BLaER1 (cell line): ENCODE measurements at regions not wholly inside any gene's neighbourhood (a gene's known extent, or its start where the extent isn't known, plus 50 kb on each side); places are given as distances from the start of the nearest gene placed in this dataset.

Experiments used
- H3K27ac ChIP-seq: shearing (Covaris generic); formaldehyde crosslinking; 2 replicates; pipeline ENCODE4 v1.8.1; 2022
- H3K27me3 ChIP-seq: shearing (Covaris generic); formaldehyde crosslinking; 2 replicates; pipeline ENCODE4 v1.8.1; 2022
- H3K36me3 ChIP-seq: shearing (Covaris generic); formaldehyde crosslinking; 2 replicates; pipeline ENCODE4 v1.8.1; 2022
- H3K4me1 ChIP-seq: shearing (Covaris generic); formaldehyde crosslinking; 2 replicates; pipeline ENCODE4 v1.8.1; 2022
- H3K4me2 ChIP-seq: shearing (Covaris generic); formaldehyde crosslinking; 2 replicates; pipeline ENCODE4 v1.8.1; 2022
- H3K4me3 ChIP-seq: shearing (Covaris generic); formaldehyde crosslinking; 2 replicates; pipeline ENCODE4 v1.8.1; 2022
- H3K9ac ChIP-seq: shearing (Covaris generic); formaldehyde crosslinking; 2 replicates; pipeline ENCODE4 v1.8.1; 2022
- H3K9me3 ChIP-seq: shearing (Covaris generic); formaldehyde crosslinking; 2 replicates; pipeline ENCODE4 v1.8.1; 2022
- H4K20me1 ChIP-seq: shearing (Covaris generic); formaldehyde crosslinking; 2 replicates; pipeline ENCODE4 v1.8.1; 2022
- Cebpa-rat ChIP-seq: shearing (Covaris generic); IDR thresholded peaks from 2 replicates; pipeline ENCODE4 v1.8.1; 2022

DNA sequence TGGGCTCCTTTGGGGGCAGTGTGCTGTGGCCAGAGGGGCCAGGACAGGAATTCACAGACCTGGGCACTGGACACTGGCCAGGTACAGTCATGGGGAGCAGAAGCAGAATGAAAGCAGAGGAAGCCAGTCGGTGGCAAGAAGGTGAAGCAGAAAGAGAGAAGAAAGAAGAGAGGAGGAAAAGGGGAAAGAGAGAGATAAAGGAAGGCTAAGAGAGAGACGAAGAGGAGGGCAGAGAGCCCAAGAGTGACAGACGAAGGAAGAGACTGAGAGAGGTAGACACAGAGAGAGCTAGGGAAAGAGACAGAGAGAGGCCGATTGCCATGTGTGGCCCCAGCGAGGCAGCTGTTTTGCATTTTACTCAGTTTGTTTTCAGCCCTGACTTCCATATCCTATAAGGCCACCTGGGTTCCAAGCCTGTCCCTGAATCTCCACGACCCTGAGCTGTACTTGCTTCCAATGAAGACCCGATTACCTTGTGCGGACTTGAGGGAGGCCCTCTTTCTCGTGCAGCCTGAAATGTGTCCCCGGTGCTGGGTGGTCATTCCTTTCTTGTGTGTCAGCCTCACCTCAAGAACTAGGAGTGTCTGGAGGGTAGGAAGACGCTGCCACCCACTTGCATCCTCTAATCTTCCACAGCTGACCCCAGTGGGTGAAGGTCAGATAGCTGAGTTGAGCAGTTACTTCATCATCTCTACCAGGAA lies 73.9 kb downstream of the LSM3 start:
- Histone ChIP-seq H3K9me3 (no peaks in the 10 kb centered on the region), H3K4me3 (no peak overlapping the region), H3K36me3 (no peaks in the 10 kb centered on the region), H3K4me1 (peaks cover 25% of the 10 kb centered on the region), H3K27ac (no peak overlapping the region), H3K9ac (no peak overlapping the region), H3K27me3 (0 out of 2 replicates have a peak, but pooled peaks cover 3% of the 10 kb centered on the region), H3K4me2 (no peak overlapping the region), H4K20me1 (no peaks in the 10 kb centered on the region)
- TF ChIP-seq Cebpa-rat = no peak

DNA sequence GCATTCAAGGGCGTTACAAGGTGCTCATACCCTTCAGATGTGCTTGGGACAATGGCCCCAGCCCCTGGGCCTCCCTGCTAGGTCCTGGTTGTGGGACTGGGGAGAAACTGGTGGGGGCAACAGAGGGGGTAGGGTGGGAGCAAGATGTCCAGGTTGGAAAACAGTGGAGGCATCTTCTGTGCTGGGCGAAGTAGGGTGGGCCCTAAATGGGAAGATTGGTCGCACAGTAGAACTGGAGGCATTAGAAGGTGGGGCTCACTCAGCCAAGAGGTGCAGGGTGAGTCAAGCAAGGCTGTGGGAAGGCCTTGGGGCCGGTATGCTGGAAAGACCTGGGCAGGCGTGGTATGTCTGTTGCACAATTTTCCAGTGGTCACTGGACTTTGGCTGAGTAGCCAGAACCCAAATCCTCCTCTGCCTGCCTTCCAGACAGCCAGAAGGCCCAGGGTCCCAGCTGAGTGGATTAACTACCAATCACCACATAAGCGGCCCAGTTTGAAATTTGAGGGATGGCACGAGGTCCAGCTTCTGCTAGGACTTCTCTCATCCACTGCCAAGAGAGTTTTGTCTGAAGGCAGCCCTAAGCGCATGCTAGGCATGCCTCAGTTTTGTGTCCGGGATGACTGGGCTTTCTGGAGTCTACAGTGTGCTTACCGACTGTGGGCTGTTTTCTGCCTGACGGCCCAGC lies 74.5 kb downstream of the LSM3 start:
- Histone ChIP-seq H3K4me2 (no peak overlapping the region), H3K4me1 (peaks cover 24% of the 10 kb centered on the region), H3K9me3 (no peaks in the 10 kb centered on the region), H3K9ac (no peak overlapping the region), H4K20me1 (no peaks in the 10 kb centered on the region), H3K27me3 (0 out of 2 replicates have a peak, but pooled peaks cover 2% of the 10 kb centered on the region), H3K27ac (no peak overlapping the region), H3K36me3 (no peaks in the 10 kb centered on the region), H3K4me3 (no peak overlapping the region)
- no peak for TF ChIP-seq Cebpa-rat

DNA sequence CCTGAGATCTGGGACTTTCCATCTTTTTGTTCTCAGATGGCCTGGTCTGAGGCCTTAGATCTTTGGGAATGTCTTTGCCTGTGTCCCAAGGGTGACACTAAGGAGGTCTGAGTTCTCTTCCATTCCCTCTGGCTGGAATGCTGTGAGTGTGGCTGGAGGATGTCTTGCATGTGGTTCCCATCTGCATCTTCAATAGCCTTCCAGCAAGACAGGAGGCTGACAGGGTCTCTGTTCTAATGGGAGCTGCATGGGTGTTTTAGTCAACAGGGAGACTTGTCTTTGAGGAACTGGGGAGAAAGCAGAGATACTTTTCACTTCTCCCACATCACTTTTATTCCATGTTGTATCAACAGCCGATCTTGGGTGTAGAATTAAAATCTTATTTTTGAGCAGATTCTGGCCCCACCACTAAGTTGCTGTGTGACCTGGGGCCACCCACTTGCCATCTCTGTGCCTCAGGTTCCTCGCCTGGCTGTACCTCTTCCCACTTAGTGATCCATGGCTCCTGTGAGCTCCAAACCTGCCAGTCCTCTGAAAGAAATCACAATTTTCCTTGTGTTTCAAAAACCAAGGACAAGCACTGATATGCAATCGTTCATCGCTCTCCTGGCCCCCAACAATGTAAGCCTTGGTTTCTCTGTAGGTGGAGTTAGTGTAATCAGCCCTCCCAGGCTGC lies 75.2 kb downstream of the LSM3 start:
- Histone ChIP-seq H3K27ac (no peak overlapping the region), H4K20me1 (no peaks in the 10 kb centered on the region), H3K36me3 (no peaks in the 10 kb centered on the region), H3K9ac (no peak overlapping the region), H3K27me3 (no peaks in the 10 kb centered on the region), H3K4me2 (no peak overlapping the region), H3K9me3 (no peaks in the 10 kb centered on the region), H3K4me1 (peaks cover 17% of the 10 kb centered on the region), H3K4me3 (no peak overlapping the region)
- no peak for TF ChIP-seq Cebpa-rat

DNA sequence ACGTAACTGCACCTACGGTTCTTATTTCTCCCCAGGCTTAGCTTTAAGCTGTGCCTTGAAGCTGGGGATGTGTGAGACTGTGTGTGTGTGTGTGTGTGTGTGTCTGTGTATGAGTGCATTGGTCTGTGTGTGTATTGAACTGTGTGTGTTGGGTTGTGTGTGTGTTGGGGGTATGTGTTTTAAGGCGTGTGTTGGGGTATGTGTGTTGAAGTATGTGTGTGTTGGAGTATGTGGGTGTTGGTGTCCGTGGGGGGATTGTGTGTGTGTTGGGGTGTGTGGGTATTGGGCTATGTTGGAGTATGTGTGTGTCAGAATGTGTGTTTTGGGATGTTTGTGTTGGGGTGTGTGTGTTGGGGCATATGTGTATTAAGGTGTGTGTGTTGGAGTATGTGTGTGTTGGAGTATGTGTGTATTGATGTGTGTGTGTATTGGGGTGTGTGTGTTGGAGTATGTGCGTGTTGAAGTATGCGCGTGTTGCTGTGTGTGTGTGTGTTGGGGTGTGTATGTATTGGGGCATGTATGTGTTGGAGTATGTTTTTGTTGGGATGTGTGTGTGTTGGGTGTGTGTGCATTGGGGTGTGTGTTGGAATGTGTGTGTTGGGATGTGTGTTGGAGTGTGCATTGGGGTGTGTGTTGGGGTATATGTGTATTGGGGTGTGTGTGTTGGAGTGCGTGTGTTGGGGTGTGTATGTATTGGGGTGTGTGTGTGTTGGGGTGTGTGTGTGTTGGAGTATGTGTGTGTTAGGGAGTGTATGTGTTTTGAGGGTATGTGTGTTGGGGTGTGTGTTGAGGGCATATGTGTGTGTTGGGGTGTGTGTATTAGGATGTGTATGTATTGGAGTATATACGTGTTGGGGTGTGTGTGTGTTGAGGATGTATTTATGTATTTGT lies 76.4 kb downstream of the LSM3 start:
- Histone ChIP-seq H3K9me3 (no peaks in the 10 kb centered on the region), H3K4me1 (peaks cover 5% of the 10 kb centered on the region), H4K20me1 (no peaks in the 10 kb centered on the region), H3K27ac (no peak overlapping the region), H3K27me3 (no peaks in the 10 kb centered on the region), H3K36me3 (no peaks in the 10 kb centered on the region), H3K4me2 (no peak overlapping the region), H3K4me3 (no peak overlapping the region), H3K9ac (no peak overlapping the region)
- no peak for TF ChIP-seq Cebpa-rat

DNA sequence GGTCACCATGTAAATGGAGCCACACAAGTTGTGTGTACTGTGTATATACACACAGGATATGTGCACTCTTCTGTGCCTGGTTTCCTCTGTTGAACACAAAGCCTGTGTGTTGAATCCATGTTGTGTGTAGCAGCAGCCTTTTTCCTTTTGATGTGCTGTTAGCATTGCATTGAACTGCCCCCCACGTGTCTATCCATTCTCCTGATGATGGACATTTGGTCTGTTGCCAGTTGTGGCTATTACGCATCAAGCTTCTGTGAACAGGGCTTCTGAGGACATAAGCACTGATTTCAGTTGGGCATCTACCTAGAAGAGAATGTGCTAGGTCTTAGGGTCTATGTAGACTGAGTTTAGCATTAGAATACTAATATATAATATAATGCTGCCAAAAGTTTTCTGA lies 77.4 kb downstream of the LSM3 start:
- no peak overlapping the region for H3K9ac ChIP-seq
- H4K20me1 ChIP-seq = no peaks in the 10 kb centered on the region
- H3K27me3 ChIP-seq = no peaks in the 10 kb centered on the region
- H3K27ac ChIP-seq = no peak overlapping the region
- TF ChIP-seq Cebpa-rat = no peak
- no peaks in the 10 kb centered on the region for H3K9me3 ChIP-seq
- H3K4me3 ChIP-seq = no peak overlapping the region
- no peaks in the 10 kb centered on the region for H3K4me1 ChIP-seq
- H3K36me3 ChIP-seq = no peaks in the 10 kb centered on the region
- no peak overlapping the region for H3K4me2 ChIP-seq

DNA sequence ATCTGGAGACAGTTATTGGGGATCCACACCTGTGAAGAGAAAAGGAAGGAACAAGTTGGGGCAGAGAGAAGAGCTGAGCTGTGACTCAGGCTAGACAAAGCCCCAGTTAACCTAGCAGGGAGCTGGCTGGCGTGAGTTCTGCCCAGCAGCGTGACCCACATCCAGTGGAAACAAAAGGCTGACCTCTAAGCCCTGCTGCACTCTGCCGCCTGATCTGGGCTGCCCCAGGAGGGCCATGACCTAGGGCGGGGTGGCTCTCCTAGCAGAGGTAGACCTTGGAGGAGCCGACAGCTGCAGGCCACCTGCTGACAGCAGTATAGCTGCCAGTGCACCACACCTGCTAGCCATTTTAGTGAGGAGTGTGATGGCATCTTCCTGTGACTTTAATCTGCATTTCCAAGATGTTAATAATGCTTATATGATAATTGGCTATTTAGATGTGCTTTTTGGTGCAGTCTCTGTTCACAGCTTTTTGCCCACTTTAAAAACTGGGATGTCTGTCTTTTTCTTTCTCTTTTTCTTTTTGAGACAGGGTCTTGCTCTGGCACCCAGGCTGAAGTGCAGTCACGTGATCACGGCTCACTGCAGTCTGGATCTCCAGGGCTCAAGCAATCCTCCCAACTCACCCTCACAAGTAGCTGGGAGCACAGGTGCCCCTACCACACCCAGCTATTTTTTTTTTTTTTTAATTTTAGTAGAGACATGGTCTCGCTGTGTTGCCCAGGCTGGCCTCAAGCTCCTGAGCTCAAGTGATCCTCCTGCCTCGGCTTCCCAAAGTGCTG lies 78.1 kb downstream of the LSM3 start:
- Histone ChIP-seq H3K9ac (no peak overlapping the region), H3K4me1 (no peaks in the 10 kb centered on the region), H3K4me3 (no peak overlapping the region), H3K27ac (no peak overlapping the region), H3K36me3 (no peaks in the 10 kb centered on the region), H3K4me2 (no peak overlapping the region), H3K27me3 (no peaks in the 10 kb centered on the region), H4K20me1 (no peaks in the 10 kb centered on the region), H3K9me3 (no peaks in the 10 kb centered on the region)
- TF ChIP-seq Cebpa-rat = no peak

DNA sequence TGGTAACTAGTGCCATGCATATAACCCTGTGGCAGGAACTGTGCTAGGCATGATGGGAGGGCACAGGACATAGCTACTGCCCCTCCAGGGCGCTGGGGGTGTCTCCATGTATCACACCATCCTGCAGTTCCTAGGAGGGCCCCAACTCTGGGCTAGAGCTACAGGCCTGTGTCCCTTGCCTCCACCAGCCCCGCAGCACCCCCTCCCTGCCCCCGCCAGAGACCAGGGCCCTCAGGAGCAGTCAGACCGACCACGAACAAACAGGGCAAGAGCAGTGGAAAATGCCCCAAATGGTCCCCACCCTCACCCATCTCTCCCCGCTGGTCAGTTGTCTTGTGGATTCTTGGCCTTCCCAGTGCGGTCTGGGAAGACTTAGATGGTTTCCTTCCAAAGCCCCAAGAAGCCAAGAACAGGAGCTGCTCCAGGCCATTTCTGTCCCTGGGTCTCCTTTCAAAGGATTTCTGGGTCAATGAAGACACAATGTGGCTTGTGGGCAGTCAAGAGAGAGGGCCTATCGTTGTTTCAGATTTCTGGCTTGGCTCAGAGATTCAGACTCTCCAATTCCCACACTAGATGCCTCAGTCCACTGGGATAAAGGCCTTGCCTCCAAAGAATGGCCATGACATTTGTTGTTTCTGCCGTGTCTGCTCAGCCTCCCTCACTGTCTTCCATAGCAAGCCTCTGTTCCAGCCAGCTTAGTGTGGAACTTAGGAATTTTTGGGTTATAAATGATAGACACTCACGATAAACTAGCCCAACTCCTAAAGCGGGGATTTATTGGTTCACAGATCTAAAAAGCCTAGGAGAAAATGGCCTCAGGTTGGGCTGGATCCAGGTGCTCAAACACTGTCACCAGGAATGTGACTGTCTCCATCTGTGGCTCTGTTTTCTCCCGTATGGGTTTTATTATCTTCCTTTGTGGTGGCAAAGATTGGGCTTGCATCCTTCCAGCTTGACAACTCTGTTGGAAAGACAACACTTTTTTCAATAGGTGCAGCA lies 80.6 kb downstream of the LSM3 start:
- TF ChIP-seq Cebpa-rat = no peak
- H3K36me3 ChIP-seq = no peaks in the 10 kb centered on the region

DNA sequence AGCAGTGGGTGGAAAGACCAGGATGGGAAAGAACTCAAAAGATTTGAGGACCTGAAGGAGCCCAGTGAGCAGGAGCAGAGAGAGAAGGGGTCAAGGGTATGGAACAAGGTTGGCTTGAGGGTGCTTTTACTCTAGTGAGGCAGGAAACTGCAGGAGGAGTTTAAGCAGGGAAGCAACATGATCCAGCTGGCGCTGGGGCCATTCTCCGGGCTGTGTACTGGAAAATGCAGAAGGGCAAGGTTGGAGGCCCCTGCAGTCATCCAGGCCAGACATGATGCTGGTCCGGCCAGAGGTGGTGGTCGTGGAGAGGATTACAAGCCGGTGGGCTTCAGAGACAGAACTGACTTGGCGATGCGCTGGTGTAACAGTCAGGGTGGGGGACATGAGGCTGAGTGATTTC lies 81.8 kb downstream of the LSM3 start:
- no peak for TF ChIP-seq Cebpa-rat
- no peak overlapping the region for H3K4me2 ChIP-seq
- no peaks in the 10 kb centered on the region; the same call in 1 of the 2 replicates for H3K9me3 ChIP-seq
- H3K4me3 ChIP-seq = no peak overlapping the region
- H3K4me1 ChIP-seq = no peaks in the 10 kb centered on the region
- no peaks in the 10 kb centered on the region for H4K20me1 ChIP-seq
- H3K27ac ChIP-seq = no peak overlapping the region
- H3K9ac ChIP-seq = 0 out of 2 replicates have a peak overlapping the region, but pooled peaks have one; percentile 9
- no peaks in the 10 kb centered on the region for H3K36me3 ChIP-seq
- H3K27me3 ChIP-seq = no peaks in the 10 kb centered on the region

More for the DNA sequence above, 80.6 kb downstream of the LSM3 start:
- H3K9ac ChIP-seq = no peak overlapping the region
- H3K27ac ChIP-seq = no peak overlapping the region
- no peaks in the 10 kb centered on the region for H3K4me1 ChIP-seq
- H3K4me2 ChIP-seq = no peak overlapping the region
- H3K27me3 ChIP-seq = no peaks in the 10 kb centered on the region
- H3K4me3 ChIP-seq = no peak overlapping the region
- H4K20me1 ChIP-seq = no peaks in the 10 kb centered on the region
- H3K9me3 ChIP-seq = no peaks in the 10 kb centered on the region; the same call in 1 of the 2 replicates
